ENCODE measurements at regions not wholly inside any gene's neighbourhood (a gene's known extent, or its start where the extent isn't known, plus 50 kb on each side); places are given as distances from the start of the nearest gene placed in this dataset.

DNA sequence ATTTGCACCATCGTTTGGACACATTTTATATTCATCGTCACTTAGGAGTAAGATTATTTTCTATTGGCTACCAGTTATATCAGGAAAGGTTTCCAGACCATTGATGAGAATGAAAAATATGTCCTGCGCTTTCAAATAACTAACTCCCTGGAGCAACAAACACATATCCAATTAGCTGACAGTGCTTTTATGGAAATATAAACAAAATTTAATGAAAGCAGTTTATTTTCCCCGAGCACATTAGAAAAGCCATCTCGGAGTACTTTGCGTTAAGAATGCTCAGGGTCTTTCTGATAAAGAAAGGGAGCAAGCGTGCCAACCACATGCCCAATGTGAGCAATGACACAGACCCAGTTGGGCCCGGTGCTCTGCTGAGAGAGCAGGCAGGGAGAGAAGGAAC is 85.1 kb upstream of the ZPBP start (continued):
- TF ChIP-seq, protein P1, sequence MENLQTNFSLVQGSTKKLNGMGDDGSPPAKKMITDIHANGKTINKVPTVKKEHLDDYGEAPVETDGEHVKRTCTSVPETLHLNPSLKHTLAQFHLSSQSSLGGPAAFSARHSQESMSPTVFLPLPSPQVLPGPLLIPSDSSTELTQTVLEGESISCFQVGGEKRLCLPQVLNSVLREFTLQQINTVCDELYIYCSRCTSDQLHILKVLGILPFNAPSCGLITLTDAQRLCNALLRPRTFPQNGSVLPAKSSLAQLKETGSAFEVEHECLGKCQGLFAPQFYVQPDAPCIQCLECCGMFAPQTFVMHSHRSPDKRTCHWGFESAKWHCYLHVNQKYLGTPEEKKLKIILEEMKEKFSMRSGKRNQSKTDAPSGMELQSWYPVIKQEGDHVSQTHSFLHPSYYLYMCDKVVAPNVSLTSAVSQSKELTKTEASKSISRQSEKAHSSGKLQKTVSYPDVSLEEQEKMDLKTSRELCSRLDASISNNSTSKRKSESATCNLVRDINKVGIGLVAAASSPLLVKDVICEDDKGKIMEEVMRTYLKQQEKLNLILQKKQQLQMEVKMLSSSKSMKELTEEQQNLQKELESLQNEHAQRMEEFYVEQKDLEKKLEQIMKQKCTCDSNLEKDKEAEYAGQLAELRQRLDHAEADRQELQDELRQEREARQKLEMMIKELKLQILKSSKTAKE (IDR thresholded peaks at IDR 0.05; ENCODE audit: low read depth, poor library complexity, severe bottlenecking): no peak
- TF ChIP-seq CBX3 (IDR thresholded peaks at IDR 0.05; ENCODE audit: borderline replicate concordance, low read depth) (no peak), DPF2 (IDR thresholded peaks at IDR 0.05) (no peak), BACH1 (IDR thresholded peaks at IDR 0.05; ENCODE audit: borderline replicate concordance) (no peak), HDGF (IDR thresholded peaks at IDR 0.05) (no peak)
- TF ChIP-seq, protein P2, sequence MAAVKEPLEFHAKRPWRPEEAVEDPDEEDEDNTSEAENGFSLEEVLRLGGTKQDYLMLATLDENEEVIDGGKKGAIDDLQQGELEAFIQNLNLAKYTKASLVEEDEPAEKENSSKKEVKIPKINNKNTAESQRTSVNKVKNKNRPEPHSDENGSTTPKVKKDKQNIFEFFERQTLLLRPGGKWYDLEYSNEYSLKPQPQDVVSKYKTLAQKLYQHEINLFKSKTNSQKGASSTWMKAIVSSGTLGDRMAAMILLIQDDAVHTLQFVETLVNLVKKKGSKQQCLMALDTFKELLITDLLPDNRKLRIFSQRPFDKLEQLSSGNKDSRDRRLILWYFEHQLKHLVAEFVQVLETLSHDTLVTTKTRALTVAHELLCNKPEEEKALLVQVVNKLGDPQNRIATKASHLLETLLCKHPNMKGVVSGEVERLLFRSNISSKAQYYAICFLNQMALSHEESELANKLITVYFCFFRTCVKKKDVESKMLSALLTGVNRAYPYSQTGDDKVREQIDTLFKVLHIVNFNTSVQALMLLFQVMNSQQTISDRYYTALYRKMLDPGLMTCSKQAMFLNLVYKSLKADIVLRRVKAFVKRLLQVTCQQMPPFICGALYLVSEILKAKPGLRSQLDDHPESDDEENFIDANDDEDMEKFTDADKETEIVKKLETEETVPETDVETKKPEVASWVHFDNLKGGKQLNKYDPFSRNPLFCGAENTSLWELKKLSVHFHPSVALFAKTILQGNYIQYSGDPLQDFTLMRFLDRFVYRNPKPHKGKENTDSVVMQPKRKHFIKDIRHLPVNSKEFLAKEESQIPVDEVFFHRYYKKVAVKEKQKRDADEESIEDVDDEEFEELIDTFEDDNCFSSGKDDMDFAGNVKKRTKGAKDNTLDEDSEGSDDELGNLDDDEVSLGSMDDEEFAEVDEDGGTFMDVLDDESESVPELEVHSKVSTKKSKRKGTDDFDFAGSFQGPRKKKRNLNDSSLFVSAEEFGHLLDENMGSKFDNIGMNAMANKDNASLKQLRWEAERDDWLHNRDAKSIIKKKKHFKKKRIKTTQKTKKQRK (IDR thresholded peaks at IDR 0.05; ENCODE audit: low read depth, low read length): no peak

DNA sequence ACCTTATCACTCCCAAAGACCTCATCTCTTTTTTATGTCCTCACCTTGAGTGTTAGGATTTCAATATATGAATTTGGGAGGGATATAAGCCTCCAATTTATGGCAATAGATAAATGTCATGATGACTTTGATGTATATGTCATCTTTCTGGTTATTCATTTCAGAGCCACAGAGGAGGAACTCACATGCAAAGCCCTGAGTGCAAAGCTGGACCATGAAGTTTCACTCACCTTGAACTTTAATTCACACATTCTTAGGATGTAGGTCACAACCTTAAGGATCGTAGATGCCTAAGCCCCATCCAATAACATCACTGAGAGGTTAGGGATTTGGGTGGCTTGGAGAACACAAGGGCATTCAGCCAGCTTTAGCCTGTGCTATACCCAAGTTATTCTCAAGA is 81.9 kb upstream of the ZPBP start:
- SMC1A ChIA-PET (ENCODE audit: uncharacterized antibody, unreplicated experiment): interaction anchor here (2.0 kb wide), 1 partner anchor 8 kb away, joined by 5 read pairs; no protein-coding TSS in a partner anchor
- H4K20me1 ChIP-seq (ENCODE audit: control insufficient read depth, insufficient read depth): no peaks in the 10 kb centered on the region
- H3K27me3 ChIP-seq (replicated peaks in 1 of 2; ENCODE audit: control insufficient read depth in 2 of 2, insufficient read depth in 2 of 2, low read length in 1 of 2): 0 out of 4 replicates have a peak, but pooled peaks cover 0 to 1% of the 10 kb centered on the region in 2 experiments
- H3K79me2 ChIP-seq (ENCODE audit: control insufficient read depth, insufficient read depth, low read length): no peaks in the 10 kb centered on the region
- RAD21 ChIA-PET (ENCODE audit: unreplicated experiment): no interaction called here
- H3K4me3 ChIP-seq: no peak overlapping the region
- H3K4me1 ChIP-seq (ENCODE audit: control insufficient read depth, insufficient read depth, low read length): no peaks in the 10 kb centered on the region
- POLR2A ChIA-PET: no interaction called here
- no peak overlapping the region for H3K27ac ChIP-seq (ENCODE audit: control insufficient read depth, insufficient read depth)
- TF ChIP-seq, protein P3, sequence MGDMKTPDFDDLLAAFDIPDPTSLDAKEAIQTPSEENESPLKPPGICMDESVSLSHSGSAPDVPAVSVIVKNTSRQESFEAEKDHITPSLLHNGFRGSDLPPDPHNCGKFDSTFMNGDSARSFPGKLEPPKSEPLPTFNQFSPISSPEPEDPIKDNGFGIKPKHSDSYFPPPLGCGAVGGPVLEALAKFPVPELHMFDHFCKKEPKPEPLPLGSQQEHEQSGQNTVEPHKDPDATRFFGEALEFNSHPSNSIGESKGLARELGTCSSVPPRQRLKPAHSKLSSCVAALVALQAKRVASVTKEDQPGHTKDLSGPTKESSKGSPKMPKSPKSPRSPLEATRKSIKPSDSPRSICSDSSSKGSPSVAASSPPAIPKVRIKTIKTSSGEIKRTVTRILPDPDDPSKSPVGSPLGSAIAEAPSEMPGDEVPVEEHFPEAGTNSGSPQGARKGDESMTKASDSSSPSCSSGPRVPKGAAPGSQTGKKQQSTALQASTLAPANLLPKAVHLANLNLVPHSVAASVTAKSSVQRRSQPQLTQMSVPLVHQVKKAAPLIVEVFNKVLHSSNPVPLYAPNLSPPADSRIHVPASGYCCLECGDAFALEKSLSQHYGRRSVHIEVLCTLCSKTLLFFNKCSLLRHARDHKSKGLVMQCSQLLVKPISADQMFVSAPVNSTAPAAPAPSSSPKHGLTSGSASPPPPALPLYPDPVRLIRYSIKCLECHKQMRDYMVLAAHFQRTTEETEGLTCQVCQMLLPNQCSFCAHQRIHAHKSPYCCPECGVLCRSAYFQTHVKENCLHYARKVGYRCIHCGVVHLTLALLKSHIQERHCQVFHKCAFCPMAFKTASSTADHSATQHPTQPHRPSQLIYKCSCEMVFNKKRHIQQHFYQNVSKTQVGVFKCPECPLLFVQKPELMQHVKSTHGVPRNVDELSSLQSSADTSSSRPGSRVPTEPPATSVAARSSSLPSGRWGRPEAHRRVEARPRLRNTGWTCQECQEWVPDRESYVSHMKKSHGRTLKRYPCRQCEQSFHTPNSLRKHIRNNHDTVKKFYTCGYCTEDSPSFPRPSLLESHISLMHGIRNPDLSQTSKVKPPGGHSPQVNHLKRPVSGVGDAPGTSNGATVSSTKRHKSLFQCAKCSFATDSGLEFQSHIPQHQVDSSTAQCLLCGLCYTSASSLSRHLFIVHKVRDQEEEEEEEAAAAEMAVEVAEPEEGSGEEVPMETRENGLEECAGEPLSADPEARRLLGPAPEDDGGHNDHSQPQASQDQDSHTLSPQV (IDR thresholded peaks at IDR 0.05): no peak
- TF ChIP-seq HDGF (IDR thresholded peaks at IDR 0.05) (no peak), CREB1 (IDR thresholded peaks at IDR 0.05; ENCODE audit: low read depth) (no peak), BRCA1 (IDR thresholded peaks at IDR 0.05; ENCODE audit: low read depth, low read length) (no peak), PAX5 (IDR thresholded peaks at IDR 0.05; ENCODE audit: borderline replicate concordance, low read depth, low read length) (no peak)
- H3K9ac ChIP-seq (ENCODE audit: control insufficient read depth, insufficient read depth, low read length): no peak overlapping the region
- FAIRE-seq (no peak), DNase-seq (ENCODE audit: low read depth, low spot score) (no peak), ATAC-seq (no peak)
- no peaks in the 10 kb centered on the region; the same call in 2 of the 3 replicates for H3K9me3 ChIP-seq (replicated peaks; ENCODE audit: control insufficient read depth, insufficient read depth, low read length)
- H3K4me2 ChIP-seq (ENCODE audit: control insufficient read depth, insufficient read depth): no peak overlapping the region
- no peak overlapping the region for H2AFZ ChIP-seq (ENCODE audit: control insufficient read depth, low read depth, low read length)
- intact Hi-C loops (cut with micrococcal nuclease; ENCODE audit: unreplicated experiment): no loop called here
- no peaks in the 10 kb centered on the region for H3K36me3 ChIP-seq (ENCODE audit: control insufficient read depth in 2 of 2, insufficient read depth in 2 of 2, low read length in 1 of 2)
- 92% methylated on average over 1 of the region's 1 CpG for WGBS (ENCODE audit: insufficient coverage, insufficient replicate concordance, low lambda C conversion rate, missing lambda C conversion rate)
- in situ Hi-C loops (cut with MboI): no loop called here
- no TSS peak for BruUV-seq (replicated peaks)
- CTCF ChIA-PET: no interaction called here

Measured in GM12878 (cell line).